H9 (cell line): ENCODE measurements at regions not wholly inside any gene's neighbourhood (a gene's known extent, or its start where the extent isn't known, plus 50 kb on each side); places are given as distances from the start of the nearest gene placed in this dataset.

Experiments used
- DNase-seq: peaks from one replicate; pipeline ENCODE4 v3.0.0-alpha.2; 2017
- H2AFZ ChIP-seq: one replicate; pipeline ENCODE4 v1.6.1; 2013; ENCODE audit warnings: mild to moderate bottlenecking, low read length, control low read depth, moderate library complexity
- H2AK5ac ChIP-seq: 2 replicates; pipeline ENCODE4 v1.6.1; 2013; ENCODE audit warnings: low read length, control low read depth, mixed read lengths; ENCODE audit not compliant: insufficient read length
- H2BK120ac ChIP-seq: one replicate; pipeline ENCODE4 v1.6.1; 2013; ENCODE audit warnings: low read depth, mild to moderate bottlenecking, low read length, control low read depth, inconsistent platforms; ENCODE audit not compliant: poor library complexity, severe bottlenecking
- H2BK12ac ChIP-seq: 2 replicates; pipeline ENCODE4 v1.6.1; 2013; ENCODE audit warnings: low read length, control low read depth, mixed read lengths, low read depth; ENCODE audit not compliant: insufficient read length
- H2BK15ac ChIP-seq: 2 replicates; pipeline ENCODE4 v1.6.1; 2013; ENCODE audit warnings: low read depth, low read length, control low read depth
- H2BK20ac ChIP-seq: one replicate; pipeline ENCODE4 v1.6.1; 2013; ENCODE audit warnings: low read depth, mild to moderate bottlenecking, low read length, control low read depth, inconsistent platforms; ENCODE audit not compliant: poor library complexity, severe bottlenecking
- H2BK5ac ChIP-seq: 2 replicates; pipeline ENCODE4 v1.6.1; 2013; ENCODE audit warnings: low read length, control low read depth, mixed read lengths; ENCODE audit not compliant: insufficient read length
- H3K14ac ChIP-seq: 2 replicates; pipeline ENCODE4 v1.6.1; 2013; ENCODE audit warnings: low read length, control low read depth; ENCODE audit not compliant: insufficient read depth
- H3K18ac ChIP-seq: 2 replicates; pipeline ENCODE4 v1.6.1; 2013; ENCODE audit warnings: low read depth, mild to moderate bottlenecking, mixed read lengths, low read length, control low read depth; ENCODE audit not compliant: insufficient read length
- H3K23ac ChIP-seq: 2 replicates; pipeline ENCODE4 v1.6.1; 2013; ENCODE audit warnings: low read length, control low read depth, mixed read lengths, low read depth; ENCODE audit not compliant: insufficient read length
- H3K23me2 ChIP-seq: 2 replicates; pipeline ENCODE4 v1.6.1; 2013; ENCODE audit warnings: low read depth, mild to moderate bottlenecking, mixed read lengths, low read length, control low read depth; ENCODE audit not compliant: insufficient read length, poor library complexity, severe bottlenecking
- H3K27ac ChIP-seq: 2 replicates; pipeline ENCODE4 v1.5.1; 2013; ENCODE audit warnings: low read length, control low read depth, mixed read lengths, low read depth; ENCODE audit not compliant: insufficient read length
- H3K27me3 ChIP-seq: 2 replicates; pipeline ENCODE4 v1.6.1; 2013; ENCODE audit warnings: low read length, control low read depth, inconsistent platforms; ENCODE audit not compliant: insufficient read depth
- H3K4ac ChIP-seq: 2 replicates; pipeline ENCODE4 v1.6.1; 2013; ENCODE audit warnings: low read depth, mild to moderate bottlenecking, control low read depth, inconsistent platforms, low read length, moderate library complexity
- H3K4me1 ChIP-seq: 2 replicates; pipeline ENCODE4 v1.6.1; 2013; ENCODE audit warnings: low read length, control low read depth, inconsistent platforms; ENCODE audit not compliant: insufficient read depth
- H3K4me2 ChIP-seq: 2 replicates; pipeline ENCODE4 v1.6.1; 2013; ENCODE audit warnings: low read length, control low read depth, mixed read lengths; ENCODE audit not compliant: insufficient read length, insufficient read depth
- H3K56ac ChIP-seq: 2 replicates; pipeline ENCODE4 v1.6.1; 2013; ENCODE audit warnings: low read depth, mild to moderate bottlenecking, mixed read lengths, low read length, control low read depth; ENCODE audit not compliant: insufficient read length
- H3K79me1 ChIP-seq: 2 replicates; pipeline ENCODE4 v1.6.1; 2013; ENCODE audit warnings: low read depth, mild to moderate bottlenecking, moderate library complexity, low read length, control low read depth, inconsistent platforms; ENCODE audit not compliant: insufficient read depth, poor library complexity, severe bottlenecking
- H3K79me2 ChIP-seq: 2 replicates; pipeline ENCODE4 v1.6.1; 2013; ENCODE audit warnings: low read length, control low read depth, inconsistent platforms; ENCODE audit not compliant: insufficient read depth
- H3K9ac ChIP-seq: 2 replicates; pipeline ENCODE4 v1.6.1; 2013; ENCODE audit warnings: low read length, control low read depth, mixed read lengths; ENCODE audit not compliant: insufficient read length; ENCODE audit errors: extremely low read depth
- H3K9me3 ChIP-seq: one replicate; pipeline ENCODE4 v1.6.1; 2013; ENCODE audit warnings: low read depth, low read length, inconsistent platforms; ENCODE audit not compliant: control insufficient read depth
- H3T11ph ChIP-seq: one replicate; pipeline ENCODE4 v1.6.1; 2013; ENCODE audit warnings: mild to moderate bottlenecking, low read length, control low read depth, inconsistent platforms
- H4K20me1 ChIP-seq: one replicate; pipeline ENCODE4 v1.6.1; 2013; ENCODE audit not compliant: control insufficient read depth, insufficient read length, insufficient read depth
- H4K5ac ChIP-seq: 2 replicates; pipeline ENCODE4 v1.6.1; 2013; ENCODE audit warnings: low read depth, mild to moderate bottlenecking, mixed read lengths, low read length, control low read depth; ENCODE audit not compliant: insufficient read length
- H4K8ac ChIP-seq: replicated peaks from 2 replicates; pipeline ENCODE4 v1.6.1; 2013; ENCODE audit warnings: low read length, control low read depth, mixed read lengths, low read depth; ENCODE audit not compliant: insufficient read length
- H4K91ac ChIP-seq: 2 replicates; pipeline ENCODE4 v1.6.1; 2013; ENCODE audit warnings: low read depth, mild to moderate bottlenecking, moderate library complexity, mixed read lengths, low read length, control low read depth; ENCODE audit not compliant: insufficient read length
- H3K27ac Mint-ChIP-seq, 3 experiments: 2 replicates in 2 of 3; 3 replicates in 1 of 3; pipeline ENCODE4 v1.8.0; 2020 to 2021; ENCODE audit warnings: mixed read lengths in 3 of 3, mild to moderate bottlenecking in 1 of 3, moderate library complexity in 1 of 3
- H3K27me3 Mint-ChIP-seq: 2 replicates; pipeline ENCODE4 v1.8.0; 2021; ENCODE audit warnings: low read depth, mild to moderate bottlenecking, moderate library complexity, mixed read lengths
- H3K36me3 Mint-ChIP-seq, 3 experiments: 2 replicates in 2 of 3; 3 replicates in 1 of 3; pipeline ENCODE4 v1.8.0; 2020 to 2021; ENCODE audit warnings: low read depth in 3 of 3, mixed read lengths in 3 of 3; ENCODE audit not compliant: insufficient read depth in 1 of 3
- H3K4me1 Mint-ChIP-seq, 2 experiments: 2 replicates each; pipeline ENCODE4 v1.8.0; 2020; ENCODE audit warnings: mixed read lengths in 2 of 2
- H3K4me3 Mint-ChIP-seq, 2 experiments: 2 replicates in 1 of 2; 3 replicates in 1 of 2; pipeline ENCODE4 v1.8.0; 2020 to 2021; ENCODE audit warnings: mild to moderate bottlenecking in 2 of 2, mixed read lengths in 2 of 2, moderate library complexity in 1 of 2
- H3K9me3 Mint-ChIP-seq, 2 experiments: 2 replicates in 1 of 2; 3 replicates in 1 of 2; pipeline ENCODE4 v1.8.0; 2020; ENCODE audit warnings: mild to moderate bottlenecking in 2 of 2, mixed read lengths in 2 of 2, moderate library complexity in 1 of 2
- TF ChIP-seq, protein P1 (sequence below): fragments of 200-600 bp; sonication (generic); conservative IDR thresholded peaks from 3 replicates; pipeline ENCODE4 v1.8.0; 2021; ENCODE audit warnings: antibody characterized with exemption, mild to moderate bottlenecking

DNA sequence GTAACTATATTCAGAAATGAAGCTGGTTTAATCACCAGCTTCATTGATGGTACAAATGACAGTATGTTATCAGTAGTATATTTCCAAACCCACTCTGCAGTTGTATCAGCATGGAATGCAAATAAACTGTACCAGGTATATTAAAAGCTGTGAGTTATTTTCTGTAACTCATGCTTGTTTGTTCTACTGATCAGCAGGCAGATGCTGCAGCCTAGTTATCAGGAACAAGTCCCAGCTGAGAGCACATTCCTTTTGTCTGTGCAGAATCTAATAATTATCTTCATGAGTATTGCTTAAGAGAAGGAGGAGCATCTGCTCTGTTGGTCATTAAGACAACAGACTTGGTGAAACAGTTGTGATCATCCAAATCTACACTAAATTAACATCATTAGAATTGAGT, 1331.1 kb downstream of the MRPL39 start:
- H3K4me1 Mint-ChIP-seq: no peaks in the 10 kb centered on the region
- H3K9ac ChIP-seq: no peak overlapping the region

More for the DNA sequence above, 1331.1 kb downstream of the MRPL39 start:
- H2BK15ac ChIP-seq: no peak overlapping the region
- no peak overlapping the region for H3K18ac ChIP-seq
- H3K4me3 Mint-ChIP-seq: no peak overlapping the region
- H3K27me3 Mint-ChIP-seq: peaks cover 1% of the 10 kb centered on the region; the same call in 1 of the 2 replicates
- H3K4ac ChIP-seq: no peak overlapping the region
- H4K8ac ChIP-seq: no peak overlapping the region
- H3K9me3 Mint-ChIP-seq: peaks cover 43 to 56% of the 10 kb centered on the region in 2 experiments
- no peak overlapping the region for H3T11ph ChIP-seq
- no peak overlapping the region for H4K5ac ChIP-seq
- TF ChIP-seq, protein P1, sequence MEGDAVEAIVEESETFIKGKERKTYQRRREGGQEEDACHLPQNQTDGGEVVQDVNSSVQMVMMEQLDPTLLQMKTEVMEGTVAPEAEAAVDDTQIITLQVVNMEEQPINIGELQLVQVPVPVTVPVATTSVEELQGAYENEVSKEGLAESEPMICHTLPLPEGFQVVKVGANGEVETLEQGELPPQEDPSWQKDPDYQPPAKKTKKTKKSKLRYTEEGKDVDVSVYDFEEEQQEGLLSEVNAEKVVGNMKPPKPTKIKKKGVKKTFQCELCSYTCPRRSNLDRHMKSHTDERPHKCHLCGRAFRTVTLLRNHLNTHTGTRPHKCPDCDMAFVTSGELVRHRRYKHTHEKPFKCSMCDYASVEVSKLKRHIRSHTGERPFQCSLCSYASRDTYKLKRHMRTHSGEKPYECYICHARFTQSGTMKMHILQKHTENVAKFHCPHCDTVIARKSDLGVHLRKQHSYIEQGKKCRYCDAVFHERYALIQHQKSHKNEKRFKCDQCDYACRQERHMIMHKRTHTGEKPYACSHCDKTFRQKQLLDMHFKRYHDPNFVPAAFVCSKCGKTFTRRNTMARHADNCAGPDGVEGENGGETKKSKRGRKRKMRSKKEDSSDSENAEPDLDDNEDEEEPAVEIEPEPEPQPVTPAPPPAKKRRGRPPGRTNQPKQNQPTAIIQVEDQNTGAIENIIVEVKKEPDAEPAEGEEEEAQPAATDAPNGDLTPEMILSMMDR: no peak
- H2BK20ac ChIP-seq: no peak overlapping the region
- H3K36me3 Mint-ChIP-seq: peaks cover 0 to 16% (median 2%) of the 10 kb centered on the region in 3 experiments; a peak in 2 of 7 replicates
- H3K56ac ChIP-seq: no peak overlapping the region
- no peak overlapping the region for H3K23ac ChIP-seq
- H2AFZ ChIP-seq: no peak overlapping the region
- no peaks in the 10 kb centered on the region for H3K23me2 ChIP-seq
- H4K20me1 ChIP-seq: no peaks in the 10 kb centered on the region
- H3K27me3 ChIP-seq: no peaks in the 10 kb centered on the region
- H3K14ac ChIP-seq: no peak overlapping the region
- no peaks in the 10 kb centered on the region for H3K79me2 ChIP-seq
- H4K91ac ChIP-seq: no peak overlapping the region
- H3K27ac Mint-ChIP-seq: no peak overlapping the region
- no peak overlapping the region for H3K4me2 ChIP-seq
- H3K79me1 ChIP-seq: no peaks in the 10 kb centered on the region
- no peak overlapping the region for H2BK5ac ChIP-seq
- no peak overlapping the region for H2BK12ac ChIP-seq
- H2BK120ac ChIP-seq: no peak overlapping the region
- H3K27ac ChIP-seq: no peak overlapping the region
- no peaks in the 10 kb centered on the region for H3K9me3 ChIP-seq
- DNase-seq: no peak
- H3K4me1 ChIP-seq: no peaks in the 10 kb centered on the region
- H2AK5ac ChIP-seq: no peak overlapping the region
